Activated CD4-positive, alpha-beta memory T cell treated with anti-CD3 and anti-CD28 coated beads for 36 hours (primary cell): ENCODE measurements at regions not wholly inside any gene's neighbourhood (a gene's known extent, or its start where the extent isn't known, plus 50 kb on each side); places are given as distances from the start of the nearest gene placed in this dataset.

Experiments
- CTCF ChIA-PET: fragments of 350-600 bp; sonication (Branson Sonifier 250); formaldehyde crosslinking; loops from one replicate; lab custom pipeline; 2021; ENCODE audit warnings: antibody characterized with exemption, inconsistent platforms; lab: Charles Lee
- POLR2A ChIA-PET: fragments of 350-600 bp; sonication (Branson Sonifier 250); formaldehyde crosslinking; loops from one replicate; lab custom pipeline; 2021; ENCODE audit warnings: antibody characterized with exemption; lab: Charles Lee
- DNase-seq: peaks from one replicate; pipeline ENCODE4 v3.0.0-alpha.2; 2020
- H3K27ac Mint-ChIP-seq: one replicate; pipeline ENCODE4 v1.8.0; 2021; ENCODE audit warnings: mixed read lengths
- H3K27me3 Mint-ChIP-seq: one replicate; pipeline ENCODE4 v1.8.0; 2021; ENCODE audit warnings: mixed read lengths
- H3K36me3 Mint-ChIP-seq: one replicate; pipeline ENCODE4 v1.8.0; 2021; ENCODE audit warnings: mixed read lengths
- H3K4me1 Mint-ChIP-seq: one replicate; pipeline ENCODE4 v1.8.0; 2021; ENCODE audit warnings: low read depth, mixed read lengths
- H3K4me3 Mint-ChIP-seq: one replicate; pipeline ENCODE4 v1.8.0; 2021; ENCODE audit warnings: mild to moderate bottlenecking, mixed read lengths
- H3K9me3 Mint-ChIP-seq: one replicate; pipeline ENCODE4 v1.8.0; 2021; ENCODE audit warnings: mixed read lengths
- intact Hi-C: fragments of 100-400 bp; cut with micrococcal nuclease; formaldehyde crosslinking; loops from one replicate; pipeline ENCODE4 v1.15.1; 2023

DNA sequence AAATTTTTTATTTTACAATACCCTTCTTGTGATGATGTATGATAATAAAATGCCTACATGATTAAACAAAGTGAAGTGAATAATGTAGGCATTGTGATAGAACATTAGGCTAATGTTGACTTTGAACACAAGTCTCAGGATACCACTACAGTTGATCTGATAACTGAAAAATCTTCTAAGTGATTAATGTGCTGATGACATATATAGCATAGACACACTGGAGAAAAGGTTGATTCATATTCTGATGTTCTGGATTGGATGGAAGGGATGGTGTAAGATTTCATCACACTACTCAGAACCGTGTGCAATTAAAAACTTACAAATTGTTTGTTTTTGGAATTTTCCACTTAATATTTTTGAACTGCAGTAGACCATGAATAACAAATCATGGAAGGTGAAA is 738.5 kb downstream of the TECRL start:
- Mint-ChIP-seq H3K4me3 (no peak overlapping the region), H3K27ac (no peak overlapping the region), H3K9me3 (peaks cover 28% of the 10 kb centered on the region), H3K4me1 (no peaks in the 10 kb centered on the region), H3K27me3 (no peaks in the 10 kb centered on the region), H3K36me3 (no peaks in the 10 kb centered on the region)
- ChIA-PET CTCF (no interaction called here), POLR2A (no interaction called here)
- intact Hi-C loops: no loop called here
- no peak for DNase-seq

DNA sequence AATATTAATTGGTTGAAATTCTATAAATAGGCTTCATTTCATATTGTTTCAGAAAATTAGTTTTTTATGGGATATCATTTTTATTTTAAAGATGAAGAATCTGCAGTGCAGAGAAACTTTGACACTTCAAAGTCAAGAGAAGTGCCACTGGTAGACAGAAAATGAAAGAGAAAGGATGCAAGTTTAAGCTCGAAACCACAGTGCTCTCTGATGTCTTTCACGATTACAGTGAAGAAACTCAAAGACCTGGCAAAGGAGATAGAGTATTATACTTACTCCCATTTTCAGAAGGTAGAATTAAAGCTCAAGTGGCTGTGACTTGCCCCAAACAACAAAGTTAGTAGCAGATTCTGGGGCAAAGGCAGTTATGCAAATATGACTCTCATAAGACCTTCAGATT is 745.4 kb downstream of the TECRL start:
- no peaks in the 10 kb centered on the region for H3K4me1 Mint-ChIP-seq
- CTCF ChIA-PET: no interaction called here
- H3K4me3 Mint-ChIP-seq: no peak overlapping the region
- no peak for DNase-seq
- no peak overlapping the region for H3K27ac Mint-ChIP-seq
- peaks cover 29% of the 10 kb centered on the region for H3K9me3 Mint-ChIP-seq
- H3K27me3 Mint-ChIP-seq: no peaks in the 10 kb centered on the region
- no peaks in the 10 kb centered on the region for H3K36me3 Mint-ChIP-seq
- intact Hi-C loops: no loop called here
- POLR2A ChIA-PET: no interaction called here

DNA sequence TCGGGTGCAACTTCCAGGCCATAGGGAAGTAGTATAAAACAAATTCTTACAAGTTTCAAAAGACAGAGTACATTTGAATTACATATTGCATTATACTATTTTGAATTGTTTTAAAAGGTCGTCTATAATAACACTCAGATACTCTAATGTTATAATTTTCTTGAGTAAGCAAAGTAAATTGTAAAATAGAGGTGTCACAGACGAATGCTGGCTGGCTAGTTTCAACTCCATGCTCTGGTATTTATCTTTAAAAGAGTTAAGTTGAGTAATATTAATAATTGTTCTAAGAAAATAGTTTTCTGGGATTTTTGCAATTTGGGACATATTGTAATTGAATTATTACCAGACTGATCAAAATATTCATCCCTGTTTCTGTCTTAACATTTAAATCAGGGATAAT is 764.9 kb downstream of the TECRL start:
- DNase-seq: no peak
- Mint-ChIP-seq H3K9me3 (peaks cover 4% of the 10 kb centered on the region), H3K4me1 (no peaks in the 10 kb centered on the region), H3K27me3 (no peaks in the 10 kb centered on the region), H3K27ac (no peak overlapping the region), H3K36me3 (no peaks in the 10 kb centered on the region), H3K4me3 (no peak overlapping the region)
- intact Hi-C loops: no loop called here
- POLR2A ChIA-PET: no interaction called here
- CTCF ChIA-PET: no interaction called here

DNA sequence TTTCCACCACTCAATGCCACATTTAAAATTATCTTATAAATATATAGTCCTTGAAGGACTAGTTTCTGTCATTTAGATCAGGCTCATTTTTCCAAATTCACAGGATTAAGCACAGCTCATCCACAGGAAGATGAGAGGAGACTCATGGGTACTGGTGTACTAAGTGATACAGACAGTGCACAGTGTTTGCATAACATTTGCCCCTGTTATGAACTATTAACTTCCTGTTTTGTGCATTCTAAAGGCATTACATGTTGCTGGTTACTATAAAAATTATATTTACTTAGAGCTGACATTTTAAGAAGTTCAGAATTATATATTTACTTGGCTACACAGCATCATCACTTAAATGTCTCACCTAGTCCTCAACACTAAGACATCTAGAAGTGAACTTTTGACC is 772.0 kb downstream of the TECRL start:
- Mint-ChIP-seq H3K4me3 (no peak overlapping the region), H3K27ac (no peak overlapping the region), H3K9me3 (peaks cover 15% of the 10 kb centered on the region), H3K36me3 (no peaks in the 10 kb centered on the region), H3K4me1 (no peaks in the 10 kb centered on the region), H3K27me3 (no peaks in the 10 kb centered on the region)
- intact Hi-C loops: no loop called here
- ChIA-PET POLR2A (no interaction called here), CTCF (no interaction called here)
- no peak for DNase-seq

DNA sequence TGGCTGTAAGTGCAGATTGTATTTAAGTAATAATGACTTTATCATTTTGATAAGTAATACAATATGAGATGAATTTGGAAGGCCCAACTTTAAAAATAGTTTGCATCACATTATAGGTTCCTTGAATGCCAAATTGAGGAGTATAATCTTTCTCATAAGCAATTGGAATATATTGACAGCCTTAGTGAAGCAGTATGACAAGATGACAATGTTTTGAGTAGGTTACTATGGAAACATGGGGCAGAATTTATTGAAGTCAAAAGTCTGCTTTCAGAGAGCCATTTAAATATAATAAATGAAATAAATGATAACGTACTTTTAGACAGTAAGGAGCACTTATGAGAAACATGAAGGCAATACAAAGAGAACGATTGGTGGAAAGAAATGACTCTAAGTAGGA is 776.4 kb downstream of the TECRL start:
- no peak for DNase-seq
- Mint-ChIP-seq H3K9me3 (peaks cover 24% of the 10 kb centered on the region), H3K36me3 (no peaks in the 10 kb centered on the region), H3K4me3 (no peak overlapping the region), H3K27me3 (no peaks in the 10 kb centered on the region), H3K27ac (no peak overlapping the region), H3K4me1 (no peaks in the 10 kb centered on the region)
- POLR2A ChIA-PET: no interaction called here
- CTCF ChIA-PET: no interaction called here
- intact Hi-C loops: no loop called here

DNA sequence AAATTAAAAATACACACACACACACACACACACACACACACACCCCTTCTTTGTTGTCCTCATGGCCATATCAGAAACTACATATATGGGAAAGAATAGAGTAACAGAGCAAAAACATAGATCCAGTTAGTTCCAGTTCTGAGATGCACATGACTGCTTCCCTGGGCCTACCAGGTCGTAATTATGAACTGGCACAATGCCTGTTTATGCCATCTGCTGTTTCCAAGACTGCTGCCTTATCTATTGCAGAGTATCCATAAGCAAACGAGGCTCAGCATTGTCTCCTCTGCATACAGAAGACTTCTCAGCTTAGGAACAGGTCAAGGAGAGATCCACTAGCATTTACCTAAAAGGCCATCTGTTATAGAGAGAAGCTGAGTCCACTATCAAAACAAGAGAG is 789.0 kb downstream of the TECRL start:
- POLR2A ChIA-PET: no interaction called here
- intact Hi-C loops: no loop called here

DNA sequence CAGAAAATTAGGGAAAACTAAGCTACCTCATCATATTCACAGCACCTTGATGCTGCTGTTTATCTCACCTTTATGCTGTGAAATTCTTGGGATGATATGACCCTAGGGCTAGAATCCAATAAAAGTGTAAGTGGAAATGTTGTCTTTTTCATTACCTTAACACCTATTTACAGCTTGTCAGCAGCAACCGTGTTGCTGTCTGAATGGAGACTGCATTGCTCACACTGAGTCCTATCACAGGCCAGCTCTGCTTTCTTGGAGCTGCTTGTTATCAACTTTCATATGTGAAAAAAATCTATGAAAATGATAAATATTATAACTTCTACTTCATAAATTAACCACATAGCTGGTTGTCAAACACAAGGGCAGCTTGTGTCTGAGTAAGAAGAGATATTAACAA is 789.5 kb downstream of the TECRL start:
- H3K36me3 Mint-ChIP-seq: no peaks in the 10 kb centered on the region
- POLR2A ChIA-PET: no interaction called here
- H3K9me3 Mint-ChIP-seq: peaks cover 5% of the 10 kb centered on the region
- no peak overlapping the region for H3K4me3 Mint-ChIP-seq
- no peak for DNase-seq
- no peaks in the 10 kb centered on the region for H3K27me3 Mint-ChIP-seq
- no peak overlapping the region for H3K27ac Mint-ChIP-seq
- H3K4me1 Mint-ChIP-seq: no peaks in the 10 kb centered on the region
- CTCF ChIA-PET: no interaction called here
- intact Hi-C loops: no loop called here

More for the DNA sequence above, 789.0 kb downstream of the TECRL start:
- CTCF ChIA-PET: no interaction called here
- no peak for DNase-seq
- H3K4me3 Mint-ChIP-seq: no peak overlapping the region
- no peak overlapping the region for H3K27ac Mint-ChIP-seq
- no peaks in the 10 kb centered on the region for H3K36me3 Mint-ChIP-seq
- no peaks in the 10 kb centered on the region for H3K27me3 Mint-ChIP-seq
- no peaks in the 10 kb centered on the region for H3K4me1 Mint-ChIP-seq
- peaks cover 5% of the 10 kb centered on the region for H3K9me3 Mint-ChIP-seq

DNA sequence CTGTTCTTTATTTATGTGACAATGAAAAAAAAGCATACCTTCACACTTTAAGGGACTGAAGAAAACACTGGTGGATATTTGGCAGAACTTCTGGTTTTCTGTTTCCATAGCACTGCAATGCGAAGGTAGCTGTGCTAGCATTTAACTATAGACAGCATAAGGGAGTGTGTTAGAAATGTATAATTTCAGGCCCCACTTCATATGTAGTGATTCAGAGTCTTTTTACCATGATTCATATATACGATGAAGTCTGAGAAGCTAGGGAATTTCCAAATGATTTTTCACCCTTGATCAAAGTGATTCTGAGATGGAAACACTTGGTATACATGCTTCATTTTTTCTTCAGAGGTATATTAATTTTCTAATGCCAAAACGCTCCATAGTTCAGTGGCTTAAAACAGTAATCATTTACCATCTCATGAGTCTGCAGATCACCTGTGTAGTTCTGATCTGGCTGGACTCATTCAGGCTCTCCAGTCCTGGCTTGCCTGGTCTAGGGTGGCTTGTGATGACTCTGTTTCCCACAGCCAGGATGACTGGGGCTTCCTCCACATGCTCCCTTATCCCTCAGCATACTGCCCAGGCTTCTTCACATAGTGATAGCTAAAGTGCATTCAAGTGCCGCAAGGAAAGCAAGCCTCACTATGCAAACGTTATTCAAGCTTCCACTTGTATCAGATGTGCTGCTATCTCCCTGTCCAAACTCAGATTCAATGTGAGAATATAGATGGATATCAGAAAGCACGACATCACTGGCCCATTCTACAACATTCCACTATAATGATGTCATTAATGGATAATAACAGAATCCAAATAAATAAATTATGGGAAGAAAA is 790.1 kb downstream of the TECRL start:
- ChIA-PET POLR2A (no interaction called here), CTCF (no interaction called here)
- intact Hi-C loops: no loop called here
- peaks cover 5% of the 10 kb centered on the region for H3K9me3 Mint-ChIP-seq
- no peaks in the 10 kb centered on the region for H3K36me3 Mint-ChIP-seq
- DNase-seq: no peak
- H3K4me3 Mint-ChIP-seq: no peak overlapping the region
- no peak overlapping the region for H3K27ac Mint-ChIP-seq
- no peaks in the 10 kb centered on the region for H3K27me3 Mint-ChIP-seq
- no peaks in the 10 kb centered on the region for H3K4me1 Mint-ChIP-seq

DNA sequence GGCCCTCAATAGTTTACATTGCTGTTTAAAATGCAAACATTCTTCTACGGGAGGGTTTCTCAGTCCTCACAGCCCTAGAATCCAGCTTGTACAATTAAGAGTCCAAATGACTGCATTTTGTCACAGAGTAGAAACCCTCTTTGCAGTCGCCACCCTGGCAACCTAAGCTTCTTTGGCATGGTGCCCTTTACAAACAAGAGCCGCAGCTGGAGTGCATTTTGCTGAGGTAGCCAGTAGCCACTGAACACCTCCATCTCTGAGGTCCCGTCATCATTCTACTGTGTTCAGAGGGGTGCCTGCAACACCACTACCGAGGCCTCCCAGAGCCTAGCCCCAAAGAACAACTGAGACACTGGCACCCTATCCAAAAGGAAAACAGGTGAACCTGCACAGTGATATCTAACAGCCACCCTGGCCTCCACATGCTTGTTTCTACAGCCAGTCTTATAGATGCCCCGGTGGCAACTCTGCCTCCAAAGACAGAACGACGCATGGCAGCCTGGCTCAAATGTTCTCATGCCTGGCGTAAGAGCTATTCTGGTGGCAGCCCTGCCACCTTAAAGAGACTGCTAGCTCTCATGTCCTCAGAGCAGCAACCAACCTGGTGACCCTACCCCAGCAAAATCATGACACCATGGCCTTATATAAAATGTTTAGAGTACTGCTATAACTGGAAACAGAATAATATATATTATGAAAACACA is 801.9 kb downstream of the TECRL start:
- no peak overlapping the region for H3K4me3 Mint-ChIP-seq
- no peaks in the 10 kb centered on the region for H3K36me3 Mint-ChIP-seq
- CTCF ChIA-PET: no interaction called here

DNA sequence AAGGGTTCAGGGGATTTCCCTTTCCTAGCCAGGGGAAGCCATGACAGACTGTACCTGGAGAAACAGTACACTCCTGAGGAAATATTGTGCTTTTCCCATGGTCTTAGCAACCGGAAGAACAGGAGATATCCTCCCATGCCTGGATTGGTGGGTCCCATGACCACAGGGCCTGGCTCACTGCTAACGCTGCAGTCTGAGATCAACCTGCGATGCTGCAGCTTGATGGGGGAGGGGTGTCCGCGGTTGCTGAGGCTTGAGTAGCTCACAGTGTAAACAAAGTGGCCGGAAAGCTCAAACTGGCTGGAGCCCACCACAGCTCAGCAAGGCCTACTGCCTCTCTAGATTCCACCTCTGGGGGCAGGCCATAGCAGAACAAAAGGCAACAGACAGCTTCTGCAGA is 819.5 kb downstream of the TECRL start:
- DNase-seq: no peak
- CTCF ChIA-PET: no interaction called here
- H3K36me3 Mint-ChIP-seq: no peaks in the 10 kb centered on the region
- POLR2A ChIA-PET: no interaction called here
- no peak overlapping the region for H3K27ac Mint-ChIP-seq
- no peaks in the 10 kb centered on the region for H3K27me3 Mint-ChIP-seq
- intact Hi-C loops: no loop called here
- H3K9me3 Mint-ChIP-seq: peaks cover 16% of the 10 kb centered on the region
- H3K4me3 Mint-ChIP-seq: no peak overlapping the region
- no peaks in the 10 kb centered on the region for H3K4me1 Mint-ChIP-seq

More for the DNA sequence above, 801.9 kb downstream of the TECRL start:
- intact Hi-C loops: no loop called here
- no peak overlapping the region for H3K27ac Mint-ChIP-seq
- H3K27me3 Mint-ChIP-seq: no peaks in the 10 kb centered on the region
- DNase-seq: no peak
- POLR2A ChIA-PET: no interaction called here
- H3K4me1 Mint-ChIP-seq: no peaks in the 10 kb centered on the region
- peaks cover 7% of the 10 kb centered on the region for H3K9me3 Mint-ChIP-seq

DNA sequence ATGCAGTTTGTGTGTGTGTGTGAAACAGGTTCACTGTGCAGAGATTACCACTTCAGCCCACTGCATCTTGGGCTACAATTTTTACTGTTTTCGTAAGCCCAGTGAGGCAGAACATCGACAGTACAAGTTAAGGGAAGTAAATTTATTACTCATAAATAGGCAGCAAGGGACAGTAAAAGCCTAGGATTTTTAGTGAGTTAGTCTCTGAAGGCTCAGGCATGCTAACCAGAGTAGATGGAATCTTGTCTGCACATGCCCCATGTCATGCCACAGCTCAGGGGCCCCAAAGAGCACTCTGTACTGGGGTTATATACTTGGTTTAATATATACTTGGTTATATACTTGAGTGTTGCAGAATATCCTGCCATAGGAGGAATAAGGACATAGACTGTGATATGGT is 825.7 kb downstream of the TECRL start:
- DNase-seq: no peak
- ChIA-PET POLR2A (no interaction called here), CTCF (no interaction called here)
- Mint-ChIP-seq H3K4me3 (no peak overlapping the region), H3K27ac (no peak overlapping the region), H3K27me3 (no peaks in the 10 kb centered on the region), H3K36me3 (no peaks in the 10 kb centered on the region), H3K9me3 (peaks cover 4% of the 10 kb centered on the region), H3K4me1 (no peaks in the 10 kb centered on the region)
- intact Hi-C loops: no loop called here

DNA sequence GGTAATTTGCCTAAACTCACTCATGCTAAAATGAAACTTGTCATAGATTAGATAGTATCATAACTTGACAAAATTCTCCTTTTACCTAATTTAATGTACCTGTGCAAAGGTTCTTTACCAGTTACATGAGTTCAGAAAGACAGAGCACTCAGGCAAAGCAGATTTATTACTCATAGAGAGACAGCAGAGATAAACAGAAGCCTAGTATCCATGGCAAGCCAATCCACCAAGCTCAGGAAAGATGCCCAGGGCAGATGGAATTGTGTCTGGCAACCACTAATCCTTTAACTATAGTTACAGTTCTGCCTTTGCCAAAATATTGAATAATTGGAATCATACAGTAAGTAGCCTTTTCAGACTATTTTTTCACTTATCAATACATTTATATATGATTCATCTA is 826.2 kb downstream of the TECRL start:
- no peak overlapping the region for H3K4me3 Mint-ChIP-seq

More for the DNA sequence above, 826.2 kb downstream of the TECRL start:
- no peaks in the 10 kb centered on the region for H3K4me1 Mint-ChIP-seq
- peaks cover 1% of the 10 kb centered on the region for H3K9me3 Mint-ChIP-seq
- ChIA-PET POLR2A (no interaction called here), CTCF (no interaction called here)
- no peaks in the 10 kb centered on the region for H3K36me3 Mint-ChIP-seq
- no peaks in the 10 kb centered on the region for H3K27me3 Mint-ChIP-seq
- no peak for DNase-seq
- intact Hi-C loops: no loop called here
- no peak overlapping the region for H3K27ac Mint-ChIP-seq
